ENCODE measurements at regions not wholly inside any gene's neighbourhood (a gene's known extent, or its start where the extent isn't known, plus 50 kb on each side); places are given as distances from the start of the nearest gene placed in this dataset.

DNA sequence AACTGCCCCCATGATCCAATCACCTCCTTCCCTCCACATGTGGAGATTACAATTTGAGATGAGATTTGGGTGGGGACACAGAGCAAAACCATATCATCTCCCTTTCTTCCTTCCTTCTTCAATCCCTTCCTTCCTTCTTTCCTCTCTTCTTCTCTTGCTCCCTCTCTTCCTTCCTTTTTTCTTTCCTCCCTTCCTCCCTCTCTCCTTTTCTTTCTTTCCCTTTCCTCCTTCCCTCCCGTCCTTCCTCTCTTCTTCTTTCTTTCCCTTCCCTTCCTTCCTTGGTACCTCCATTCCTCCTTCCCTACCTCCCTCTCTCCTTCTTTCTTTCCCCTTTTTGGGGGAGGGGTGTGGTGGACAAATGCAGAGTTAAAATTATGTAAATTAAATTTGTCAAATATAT is 145.1 kb downstream of the TSHZ3 start:
- TF ChIP-seq CTCF (IDR thresholded peaks at IDR 0.05; ENCODE audit: low read depth, low read length, missing control alignments), result no peak
- H3K4me3 ChIP-seq (ENCODE audit: low read depth, low read length), result no peak overlapping the region
- DNase-seq (ENCODE audit: low read depth), result no peak
- in situ Hi-C loops (cut with HindIII; ENCODE audit: low sequenced_read_pairs), result no loop called here

GRCh38 chr19:31185261-31185660 is 164.0 kb downstream of the TSHZ3 start:
- no peak for TF ChIP-seq CTCF (IDR thresholded peaks at IDR 0.05; ENCODE audit: low read depth, low read length, missing control alignments)
- no peak overlapping the region for H3K4me3 ChIP-seq (ENCODE audit: low read depth, low read length)
- in situ Hi-C loops (cut with HindIII; ENCODE audit: low sequenced_read_pairs), result no loop called here
- no peak for DNase-seq (ENCODE audit: low read depth)

DNA sequence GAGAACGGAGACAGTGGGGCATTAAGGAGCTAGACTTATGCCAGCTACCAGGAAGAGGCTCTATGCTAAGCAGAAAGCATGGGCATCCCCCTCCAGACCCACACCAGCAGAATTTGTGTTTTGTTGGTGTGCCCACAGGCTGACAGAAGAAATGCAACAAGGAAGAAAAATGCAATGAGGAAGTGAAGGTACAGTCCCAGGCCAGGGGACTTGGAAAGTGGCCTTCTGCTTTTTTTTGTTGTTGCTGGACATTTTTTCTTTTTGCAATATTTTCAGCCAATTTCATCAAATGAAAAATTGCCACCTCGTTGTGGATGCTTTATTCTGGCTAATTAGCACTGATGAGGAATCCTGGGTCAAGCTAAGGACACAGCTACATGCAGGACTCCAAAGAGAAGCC is 167.7 kb downstream of the TSHZ3 start:
- TF ChIP-seq CTCF (IDR thresholded peaks at IDR 0.05; ENCODE audit: low read depth, low read length, missing control alignments), result no peak
- in situ Hi-C loops (cut with HindIII; ENCODE audit: low sequenced_read_pairs), result no loop called here
- no peak for DNase-seq (ENCODE audit: low read depth)
- no peak overlapping the region for H3K4me3 ChIP-seq (ENCODE audit: low read depth, low read length)

GRCh38 chr19:31180907-31181306 is 168.3 kb downstream of the TSHZ3 start:
- no peak for TF ChIP-seq CTCF (IDR thresholded peaks at IDR 0.05; ENCODE audit: low read depth, low read length, missing control alignments)
- H3K4me3 ChIP-seq (ENCODE audit: low read depth, low read length), result no peak overlapping the region
- DNase-seq (ENCODE audit: low read depth), result no peak
- in situ Hi-C loops (cut with HindIII; ENCODE audit: low sequenced_read_pairs), result no loop called here

DNA sequence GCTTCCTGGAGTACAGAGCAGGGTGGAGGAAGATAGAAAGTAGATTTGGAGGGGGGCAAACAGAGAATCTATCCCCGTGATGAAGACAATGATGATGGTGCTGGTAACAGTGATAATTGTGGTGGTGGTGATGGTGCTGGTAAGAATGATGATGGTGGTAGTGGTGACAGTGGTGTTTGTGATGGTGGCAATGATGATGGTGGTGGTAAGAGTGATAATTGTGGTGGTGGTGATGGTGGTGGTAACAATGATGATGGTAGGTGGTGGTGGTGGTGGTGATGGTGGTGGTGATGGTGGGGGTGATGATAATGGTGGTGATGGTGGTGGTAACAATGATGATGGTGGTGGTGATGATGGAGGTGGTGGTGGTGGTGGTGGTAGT is 169.8 kb downstream of the TSHZ3 start:
- TF ChIP-seq CTCF (IDR thresholded peaks at IDR 0.05; ENCODE audit: low read depth, low read length, missing control alignments), result no peak
- H3K4me3 ChIP-seq (ENCODE audit: low read depth, low read length), result no peak overlapping the region
- no peak for DNase-seq (ENCODE audit: low read depth)
- in situ Hi-C loops (cut with HindIII; ENCODE audit: low sequenced_read_pairs), result no loop called here

GRCh38 chr19:31178833-31179470 is 170.3 kb downstream of the TSHZ3 start:
- DNase-seq (ENCODE audit: low read depth), result no peak
- in situ Hi-C loops (cut with HindIII; ENCODE audit: low sequenced_read_pairs), result no loop called here
- no peak overlapping the region for H3K4me3 ChIP-seq (ENCODE audit: low read depth, low read length)
- no peak for TF ChIP-seq CTCF (IDR thresholded peaks at IDR 0.05; ENCODE audit: low read depth, low read length, missing control alignments)

Measured in astrocyte of the cerebellum (primary cell).